Lower leg skin (tissue), 3 donors: ENCODE measurements at regions not wholly inside any gene's neighbourhood (a gene's known extent, or its start where the extent isn't known, plus 50 kb on each side); places are given as distances from the start of the nearest gene placed in this dataset.

Source experiments
- CTCF ChIP-seq, 3 donors: fragments of 450-650 bp; IDR thresholded peaks; one replicate each; pipeline ENCODE4 v1.5.1; 2016; ENCODE audit warnings: antibody characterized with exemption in 3 of 3, mild to moderate bottlenecking in 3 of 3, moderate library complexity in 2 of 3
- POLR2A ChIP-seq, 2 donors: fragments of 450-650 bp; IDR thresholded peaks; one replicate each; pipeline ENCODE4 v1.6.1; 2016 to 2017; ENCODE audit warnings: antibody characterized with exemption in 2 of 2, mild to moderate bottlenecking in 1 of 2, moderate library complexity in 1 of 2

GRCh38 chr3:31105011-31105410 lies 210.6 kb upstream of the GADL1 start:
- no peak for TF ChIP-seq CTCF (IDR thresholded peaks at IDR 0.05)
- TF ChIP-seq POLR2A (IDR thresholded peaks at IDR 0.05) = no peak
